Peyer's patch (tissue), 4 donors: ENCODE measurements at regions not wholly inside any gene's neighbourhood (a gene's known extent, or its start where the extent isn't known, plus 50 kb on each side); places are given as distances from the start of the nearest gene placed in this dataset.

Experiments
- CTCF ChIP-seq, 6 experiments: fragments of 450-650 bp in 4 of 6; fragments of 200-600 bp in 2 of 6; sonication (generic) in 1 of 6; IDR thresholded peaks; one replicate each; pipeline ENCODE4 v1.5.1; 2017 to 2019; ENCODE audit warnings: antibody characterized with exemption in 6 of 6, mild to moderate bottlenecking in 3 of 6, moderate library complexity in 1 of 6
- POLR2A ChIP-seq, 2 donors: fragments of 450-650 bp; IDR thresholded peaks; one replicate each; pipeline ENCODE4 v1.5.1; 2017; ENCODE audit warnings: antibody characterized with exemption in 2 of 2, mild to moderate bottlenecking in 2 of 2, moderate library complexity in 2 of 2

DNA sequence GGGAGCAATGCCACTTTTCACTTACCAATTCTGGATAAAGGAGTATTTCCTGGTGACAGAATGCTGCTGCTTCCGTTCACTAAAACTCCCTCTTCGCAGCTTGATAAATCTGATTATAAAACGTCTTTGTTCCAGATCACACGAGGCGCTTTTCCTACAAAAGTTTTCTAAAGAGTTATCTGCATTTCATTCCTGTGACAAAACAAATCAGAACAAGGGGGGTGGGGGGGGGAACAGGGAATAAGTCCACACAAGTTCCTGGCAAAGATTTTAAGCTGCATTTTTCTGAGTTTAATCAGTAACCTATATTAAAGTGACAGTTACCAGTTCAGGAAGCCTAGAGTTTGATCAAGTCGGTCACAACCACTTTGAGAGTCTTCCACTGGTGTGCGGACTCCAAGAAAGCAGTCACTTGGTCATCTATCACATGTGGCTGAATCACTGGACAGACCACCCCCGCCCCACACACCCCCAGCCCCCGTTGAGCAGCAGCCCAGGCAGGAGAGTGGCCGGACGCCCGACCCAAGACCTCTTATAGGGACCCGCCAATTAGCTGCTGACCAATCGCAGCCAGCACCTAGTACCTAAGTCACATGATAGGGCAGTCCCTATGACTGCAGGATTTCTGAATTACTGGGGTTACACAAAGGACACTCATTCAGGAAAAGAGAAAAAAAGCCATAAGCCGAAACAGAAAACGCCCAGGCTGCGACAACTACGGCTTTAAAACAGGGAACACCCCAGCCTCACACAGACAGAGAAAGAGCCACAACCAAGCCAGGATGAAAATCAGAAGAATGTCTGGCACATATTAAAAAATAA, 569.3 kb upstream of the DIPK2B start:
- TF ChIP-seq CTCF (IDR thresholded peaks at IDR 0.05) (no peak), POLR2A (IDR thresholded peaks at IDR 0.05) (peak in 1 of 2 donors; percentile 55)
